HG03575 (cell line): ENCODE measurements at regions not wholly inside any gene's neighbourhood (a gene's known extent, or its start where the extent isn't known, plus 50 kb on each side); places are given as distances from the start of the nearest gene placed in this dataset.

Source experiments
- ATAC-seq: cut with Tn5 transposase; IDR thresholded peaks from one replicate; pipeline ENCODE4 v1.9.1; 2021; ENCODE audit not compliant: unreplicated experiment, insufficient number of reproducible peaks, low FRiP score; ENCODE audit errors: extremely low read depth

- no peak for ATAC-seq
Measured at GRCh38 chr4:126799971-126800574, 832.7 kb upstream of the INTU start.

- ATAC-seq, result no peak
Measured at GRCh38 chr4:126800575-126801141, 832.1 kb upstream of the INTU start.

- ATAC-seq, result no peak
Measured at GRCh38 chr4:126807132-126807531, 825.6 kb upstream of the INTU start.

GRCh38 chr4:126812076-126812475 lies 820.7 kb upstream of the INTU start:
- no peak for ATAC-seq

- ATAC-seq, result no peak
Measured at GRCh38 chr4:126820631-126821030, 812.1 kb upstream of the INTU start.

- no peak for ATAC-seq
Measured at GRCh38 chr4:126821152-126821551, 811.6 kb upstream of the INTU start.

- no peak for ATAC-seq
Measured at GRCh38 chr4:126825083-126825482, 807.7 kb upstream of the INTU start.

- no peak for ATAC-seq
Measured at GRCh38 chr4:126827669-126828068, 805.1 kb upstream of the INTU start.

- no peak for ATAC-seq
Measured at GRCh38 chr4:126834854-126835253, 797.9 kb upstream of the INTU start.

GRCh38 chr4:126838941-126839679 lies 793.6 kb upstream of the INTU start:
- no peak for ATAC-seq

- no peak for ATAC-seq
Measured at GRCh38 chr4:126843492-126844067, 789.2 kb upstream of the INTU start.

GRCh38 chr4:126850286-126850685 lies 782.5 kb upstream of the INTU start:
- ATAC-seq, result no peak

- no peak for ATAC-seq
Measured at GRCh38 chr4:126851391-126851790, 781.4 kb upstream of the INTU start.

GRCh38 chr4:126853715-126854114 lies 779.0 kb upstream of the INTU start:
- ATAC-seq, result no peak

- no peak for ATAC-seq
Measured at GRCh38 chr4:126856906-126857305, 775.9 kb upstream of the INTU start.

GRCh38 chr4:126859314-126859713 lies 773.4 kb upstream of the INTU start:
- no peak for ATAC-seq

- ATAC-seq, result no peak
Measured at GRCh38 chr4:126859872-126860271, 772.9 kb upstream of the INTU start.

GRCh38 chr4:126860308-126860707 lies 772.4 kb upstream of the INTU start:
- ATAC-seq, result no peak

GRCh38 chr4:126869967-126870366 lies 762.8 kb upstream of the INTU start:
- ATAC-seq, result no peak

- ATAC-seq, result no peak
Measured at GRCh38 chr4:126871810-126872209, 760.9 kb upstream of the INTU start.
